ENCODE measurements at regions not wholly inside any gene's neighbourhood (a gene's known extent, or its start where the extent isn't known, plus 50 kb on each side); places are given as distances from the start of the nearest gene placed in this dataset.
A peak's percentile ranks its signal among the peaks of the same experiment; 100 is the strongest.

GRCh38 chr14:65794674-65795279 lies 382.2 kb downstream of the FUT8 start:
- no peak for DNase-seq

GRCh38 chr14:65798216-65798615 lies 385.7 kb downstream of the FUT8 start:
- no peak for DNase-seq

- DNase-seq = no peak
Observed at GRCh38 chr14:65800694-65801093, 388.2 kb downstream of the FUT8 start.

- no peak for DNase-seq
Observed at GRCh38 chr14:65802196-65802595, 389.7 kb downstream of the FUT8 start.

GRCh38 chr14:65803885-65804284 lies 391.4 kb downstream of the FUT8 start:
- DNase-seq = no peak

GRCh38 chr14:65804439-65805112 lies 392.0 kb downstream of the FUT8 start:
- no peak for DNase-seq

GRCh38 chr14:65805113-65805473 lies 392.6 kb downstream of the FUT8 start:
- DNase-seq = no peak

- DNase-seq = no peak
Observed at GRCh38 chr14:65808390-65808789, 395.9 kb downstream of the FUT8 start.

- no peak for DNase-seq
Observed at GRCh38 chr14:65810322-65810721, 397.8 kb downstream of the FUT8 start.

GRCh38 chr14:65813760-65814384 lies 401.3 kb downstream of the FUT8 start:
- DNase-seq = peak; percentile 32

GRCh38 chr14:65815127-65815526 lies 402.6 kb downstream of the FUT8 start:
- DNase-seq = no peak

- no peak for DNase-seq
Observed at GRCh38 chr14:65817011-65817410, 404.5 kb downstream of the FUT8 start.

- DNase-seq = no peak
Observed at GRCh38 chr14:65819569-65819968, 407.0 kb downstream of the FUT8 start.

- DNase-seq = no peak
Observed at GRCh38 chr14:65821224-65821753, 408.8 kb downstream of the FUT8 start.

GRCh38 chr14:65824285-65824977 lies 411.9 kb downstream of the FUT8 start:
- peak; percentile 87 for DNase-seq

GRCh38 chr14:65824978-65825299 lies 412.4 kb downstream of the FUT8 start:
- no peak for DNase-seq

GRCh38 chr14:65826946-65827345 lies 414.4 kb downstream of the FUT8 start:
- DNase-seq = no peak

- no peak for DNase-seq
Observed at GRCh38 chr14:65827520-65827919, 415.0 kb downstream of the FUT8 start.

GRCh38 chr14:65828396-65828795 lies 415.9 kb downstream of the FUT8 start:
- DNase-seq = no peak

GRCh38 chr14:65832431-65833266 lies 420.1 kb downstream of the FUT8 start:
- peak; percentile 56 for DNase-seq

- peak; percentile 50 for DNase-seq
Observed at GRCh38 chr14:65833267-65833880, 420.8 kb downstream of the FUT8 start.

GRCh38 chr14:65834051-65834450 lies 421.5 kb downstream of the FUT8 start:
- DNase-seq = no peak
